ENCODE measurements at regions not wholly inside any gene's neighbourhood (a gene's known extent, or its start where the extent isn't known, plus 50 kb on each side); places are given as distances from the start of the nearest gene placed in this dataset.

DNA sequence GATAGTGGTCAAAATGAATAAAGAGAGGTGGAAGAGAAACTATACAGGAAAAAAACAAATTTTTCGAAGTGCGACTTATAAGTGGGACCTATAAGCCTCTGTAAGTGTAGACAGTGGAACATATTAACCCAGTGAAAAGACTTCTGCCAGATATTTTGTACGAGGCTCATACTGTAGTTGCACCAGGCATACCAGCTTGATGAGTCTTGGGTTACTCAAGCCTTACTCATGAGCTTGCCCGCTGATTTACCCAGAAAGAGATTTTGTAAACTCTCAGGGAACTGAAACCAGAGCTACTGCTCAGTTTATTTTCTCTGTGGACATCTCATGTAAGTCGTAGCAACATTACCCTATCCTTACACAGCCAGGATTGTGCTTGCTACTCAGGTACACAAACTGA, 708.0 kb upstream of the SOX9 start:
- TF ChIP-seq, protein P1, sequence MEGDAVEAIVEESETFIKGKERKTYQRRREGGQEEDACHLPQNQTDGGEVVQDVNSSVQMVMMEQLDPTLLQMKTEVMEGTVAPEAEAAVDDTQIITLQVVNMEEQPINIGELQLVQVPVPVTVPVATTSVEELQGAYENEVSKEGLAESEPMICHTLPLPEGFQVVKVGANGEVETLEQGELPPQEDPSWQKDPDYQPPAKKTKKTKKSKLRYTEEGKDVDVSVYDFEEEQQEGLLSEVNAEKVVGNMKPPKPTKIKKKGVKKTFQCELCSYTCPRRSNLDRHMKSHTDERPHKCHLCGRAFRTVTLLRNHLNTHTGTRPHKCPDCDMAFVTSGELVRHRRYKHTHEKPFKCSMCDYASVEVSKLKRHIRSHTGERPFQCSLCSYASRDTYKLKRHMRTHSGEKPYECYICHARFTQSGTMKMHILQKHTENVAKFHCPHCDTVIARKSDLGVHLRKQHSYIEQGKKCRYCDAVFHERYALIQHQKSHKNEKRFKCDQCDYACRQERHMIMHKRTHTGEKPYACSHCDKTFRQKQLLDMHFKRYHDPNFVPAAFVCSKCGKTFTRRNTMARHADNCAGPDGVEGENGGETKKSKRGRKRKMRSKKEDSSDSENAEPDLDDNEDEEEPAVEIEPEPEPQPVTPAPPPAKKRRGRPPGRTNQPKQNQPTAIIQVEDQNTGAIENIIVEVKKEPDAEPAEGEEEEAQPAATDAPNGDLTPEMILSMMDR (conservative IDR thresholded peaks at IDR 0.05; ENCODE audit: low read depth, low read length), result no peak
- TF ChIP-seq EZH2 (IDR thresholded peaks at IDR 0.05; ENCODE audit: low read length, unreplicated experiment) (no peak), EZH2phosphoT487 (IDR thresholded peaks at IDR 0.05; ENCODE audit: borderline replicate concordance, low read length) (no peak)
